GM23248 (cell line): ENCODE measurements at regions not wholly inside any gene's neighbourhood (a gene's known extent, or its start where the extent isn't known, plus 50 kb on each side); places are given as distances from the start of the nearest gene placed in this dataset.

Source experiments
- EZH2 ChIP-seq: fragments of 200-600 bp; sonication (generic); IDR thresholded peaks from 2 replicates; pipeline ENCODE4 v1.6.1; 2018; ENCODE audit warnings: antibody characterized with exemption, mild to moderate bottlenecking; ENCODE audit not compliant: insufficient read depth, poor library complexity, severe bottlenecking
- EZH2phosphoT487 ChIP-seq: fragments of 200-600 bp; sonication (generic); IDR thresholded peaks from 2 replicates; pipeline ENCODE4 v1.6.1; 2018; ENCODE audit warnings: antibody characterized with exemption, moderate library complexity, mild to moderate bottlenecking, low read depth; ENCODE audit not compliant: insufficient read depth

DNA sequence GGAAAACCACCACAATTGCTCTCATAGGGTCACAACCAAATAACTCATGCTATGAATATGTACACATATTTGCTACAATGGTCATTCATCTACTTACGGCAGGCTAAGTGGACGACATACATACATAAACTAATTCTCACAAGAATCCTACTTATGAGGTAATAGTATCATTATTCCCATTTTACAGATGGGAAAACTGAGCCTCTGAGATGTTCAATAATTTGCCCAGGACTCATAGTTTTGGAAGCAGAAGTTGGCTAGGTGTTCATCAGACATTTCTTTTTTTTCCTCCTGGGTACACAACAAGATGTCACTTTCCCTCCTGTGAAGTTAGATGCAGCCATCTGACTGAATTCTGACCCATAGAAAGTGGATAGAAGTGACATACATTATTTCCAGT is 89.0 kb upstream of the PKDCC start:
- TF ChIP-seq EZH2phosphoT487 = no peak
- TF ChIP-seq EZH2 = no peak
